Natural killer cell treated with Interleukin-12 subunit alpha and Interleukin-12 subunit beta and Interleukin-15 and Interleukin-18, amount 100 ng/mL, for 72 hours (primary cell): ENCODE measurements at regions not wholly inside any gene's neighbourhood (a gene's known extent, or its start where the extent isn't known, plus 50 kb on each side); places are given as distances from the start of the nearest gene placed in this dataset.

Experiments
- ATAC-seq, 2 donors: fragments of 150-1000 bp; cut with Tn5 transposase in 1 of 2; sonication (Bioruptor Pico), chemical (Tn5 transposase) in 1 of 2; 2 replicates each; pipeline ENCODE4 v1.10.0; 2021
- DNase-seq: peaks from one replicate; pipeline ENCODE4 v3.0.0; 2022; ENCODE audit warnings: low spot score
- H3K27ac Mint-ChIP-seq, 2 donors: 1 replicate in 1 of 2; 2 replicates in 1 of 2; pipeline ENCODE4 v1.8.0; 2022; ENCODE audit warnings: mixed read lengths in 2 of 2, mild to moderate bottlenecking in 1 of 2, moderate library complexity in 1 of 2
- H3K27me3 Mint-ChIP-seq, 2 donors: 1 replicate in 1 of 2; 2 replicates in 1 of 2; pipeline ENCODE4 v1.8.0; 2022; ENCODE audit warnings: mixed read lengths in 2 of 2
- H3K36me3 Mint-ChIP-seq: one replicate; pipeline ENCODE4 v1.8.0; 2022; ENCODE audit warnings: mixed read lengths
- H3K4me1 Mint-ChIP-seq, 2 donors: 1 replicate in 1 of 2; 2 replicates in 1 of 2; pipeline ENCODE4 v1.8.0; 2022; ENCODE audit warnings: low read depth in 2 of 2, mixed read lengths in 2 of 2, mild to moderate bottlenecking in 1 of 2
- H3K4me3 Mint-ChIP-seq: one replicate; pipeline ENCODE4 v1.8.0; 2022; ENCODE audit warnings: mixed read lengths
- H3K9me3 Mint-ChIP-seq: 2 replicates; pipeline ENCODE4 v1.8.0; 2022; ENCODE audit warnings: mixed read lengths

DNA sequence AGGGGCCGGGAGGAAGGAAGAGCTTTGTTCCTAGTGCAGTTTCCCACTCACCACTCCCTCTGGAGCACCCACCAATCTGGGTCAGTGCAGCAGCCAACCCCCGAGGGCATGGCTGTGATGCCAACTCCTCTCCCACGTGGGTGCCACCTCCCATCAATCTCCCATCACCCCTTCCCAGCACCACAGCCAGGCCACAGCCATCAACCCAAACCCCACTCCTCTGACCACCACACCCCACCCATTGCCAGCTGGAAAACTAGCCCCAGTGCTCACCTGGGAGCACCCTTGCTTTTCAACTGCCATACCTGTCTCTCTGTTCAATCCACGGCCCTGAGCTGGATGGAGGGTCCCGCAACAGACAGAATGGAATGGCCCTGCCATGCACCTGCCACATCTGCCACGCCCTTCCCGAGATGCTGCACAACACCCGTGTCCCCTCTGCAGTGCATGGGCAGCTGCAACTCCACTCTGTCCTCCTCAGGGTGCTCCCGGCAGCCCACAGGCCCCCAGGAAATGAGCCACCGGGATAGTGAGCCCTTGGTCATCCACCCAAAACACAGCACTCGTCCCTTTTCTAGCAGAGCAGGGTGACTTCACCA lies 112.4 kb upstream of the ID2 start:
- H3K27me3 Mint-ChIP-seq: no peaks in the 10 kb centered on the region
- no peaks in the 10 kb centered on the region for H3K9me3 Mint-ChIP-seq
- peaks cover 10 to 13% of the 10 kb centered on the region in 2 donors for H3K4me1 Mint-ChIP-seq
- DNase-seq (no peak), ATAC-seq (no peak)
- no peaks in the 10 kb centered on the region for H3K36me3 Mint-ChIP-seq
- H3K27ac Mint-ChIP-seq: peak overlapping the region; percentile 18 to 61
- H3K4me3 Mint-ChIP-seq: no peak overlapping the region

DNA sequence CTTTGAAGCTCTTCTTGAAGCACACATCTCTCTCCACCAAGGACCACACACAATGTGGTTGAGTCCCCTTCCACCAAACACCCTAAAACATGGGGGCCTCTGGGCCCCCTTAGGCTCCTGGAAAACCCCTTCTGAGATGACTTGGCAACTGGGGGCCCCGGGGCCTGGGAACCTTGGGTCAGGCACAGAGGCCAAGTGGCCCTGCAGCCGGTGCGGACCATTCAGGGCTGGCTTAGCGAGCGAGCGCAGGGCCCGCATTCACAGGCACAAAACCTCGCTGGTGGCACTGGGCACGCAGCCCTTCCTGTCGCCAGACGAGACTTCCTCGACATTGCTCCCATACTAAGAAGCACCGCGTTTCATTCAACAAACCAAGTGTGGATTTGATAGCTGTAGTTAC lies 111.2 kb upstream of the ID2 start:
- Mint-ChIP-seq H3K4me3 (no peak overlapping the region), H3K36me3 (no peaks in the 10 kb centered on the region), H3K4me1 (peaks cover 18 to 23% of the 10 kb centered on the region in 2 donors), H3K27me3 (no peaks in the 10 kb centered on the region), H3K27ac (peak overlapping the region; percentile 18 to 61), H3K9me3 (no peaks in the 10 kb centered on the region)
- ATAC-seq (no peak), DNase-seq (no peak)

DNA sequence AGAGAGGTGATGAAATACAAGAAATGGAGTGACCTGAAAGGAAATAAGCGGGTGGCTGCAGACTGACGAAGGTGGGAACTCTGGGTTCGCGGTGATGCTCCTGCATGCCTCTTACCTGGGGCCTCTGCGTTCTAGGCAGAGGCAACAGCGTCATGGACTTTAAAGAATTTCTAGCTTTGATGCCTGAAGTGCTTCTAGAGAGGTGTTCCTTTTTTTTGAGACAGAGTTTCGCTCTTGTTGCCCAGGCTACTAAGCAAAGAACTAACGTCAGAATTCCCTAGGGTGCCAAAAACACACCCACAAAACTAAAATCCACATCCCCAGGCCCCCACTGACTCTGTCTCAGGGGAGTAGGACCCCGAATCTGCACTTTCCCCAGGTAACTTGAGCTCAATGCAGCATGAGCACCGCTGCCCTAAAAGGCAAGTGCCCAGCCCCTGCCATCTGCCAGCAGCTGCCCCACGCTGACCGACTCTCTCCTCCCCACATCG lies 110.5 kb upstream of the ID2 start:
- no peak overlapping the region for H3K4me3 Mint-ChIP-seq
- no peak for ATAC-seq
- peaks cover 22 to 26% of the 10 kb centered on the region in 2 donors for H3K4me1 Mint-ChIP-seq
- H3K36me3 Mint-ChIP-seq: no peaks in the 10 kb centered on the region
- H3K27ac Mint-ChIP-seq: no peak overlapping the region
- no peaks in the 10 kb centered on the region for H3K27me3 Mint-ChIP-seq
- H3K9me3 Mint-ChIP-seq: no peaks in the 10 kb centered on the region
- DNase-seq: no peak

GRCh38 chr2:8571792-8572499 lies 109.9 kb upstream of the ID2 start:
- H3K4me1 Mint-ChIP-seq: peaks cover 27 to 32% of the 10 kb centered on the region in 2 donors
- no peak overlapping the region for H3K27ac Mint-ChIP-seq
- H3K36me3 Mint-ChIP-seq: no peaks in the 10 kb centered on the region
- H3K9me3 Mint-ChIP-seq: no peaks in the 10 kb centered on the region
- ATAC-seq (no peak), DNase-seq (no peak)
- no peak overlapping the region for H3K4me3 Mint-ChIP-seq
- no peaks in the 10 kb centered on the region for H3K27me3 Mint-ChIP-seq

DNA sequence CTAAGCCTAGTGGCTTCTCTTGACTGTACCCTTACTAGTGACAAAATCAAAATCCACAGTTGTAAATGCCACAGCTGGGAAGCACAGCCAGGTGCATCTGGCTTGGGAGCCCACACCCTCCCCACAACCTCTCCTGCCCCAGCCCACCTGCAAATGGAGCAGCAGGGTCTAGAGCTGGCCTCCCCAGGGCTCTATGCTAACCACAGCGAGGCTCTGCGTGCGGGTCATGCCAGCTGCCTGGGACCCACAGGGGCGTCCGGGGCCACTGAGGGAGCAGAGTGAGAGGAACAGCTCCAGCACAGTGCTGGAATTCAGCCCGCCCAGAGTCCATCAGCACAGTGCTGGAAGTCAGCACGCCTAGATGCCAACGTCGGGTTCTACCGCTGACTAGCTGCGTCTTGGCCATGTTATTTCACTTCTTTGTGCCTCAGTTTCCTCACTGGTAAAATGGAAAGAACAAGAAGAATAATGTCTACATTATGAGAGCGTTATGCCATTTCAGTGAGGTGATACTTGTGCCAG lies 109.1 kb upstream of the ID2 start:
- DNase-seq (no peak), ATAC-seq (no peak)
- Mint-ChIP-seq H3K9me3 (no peaks in the 10 kb centered on the region), H3K4me3 (no peak overlapping the region), H3K36me3 (no peaks in the 10 kb centered on the region), H3K4me1 (peaks cover 32 to 34% of the 10 kb centered on the region in 2 donors), H3K27ac (no peak overlapping the region), H3K27me3 (no peaks in the 10 kb centered on the region)

- Mint-ChIP-seq H3K4me3 (no peak overlapping the region), H3K27ac (no peak overlapping the region), H3K9me3 (no peaks in the 10 kb centered on the region), H3K36me3 (no peaks in the 10 kb centered on the region), H3K4me1 (peaks cover 32 to 34% of the 10 kb centered on the region in 2 donors), H3K27me3 (no peaks in the 10 kb centered on the region)
- no peak for DNase-seq
- ATAC-seq: no peak
These were observed 108.5 kb upstream of the ID2 start for GRCh38 chr2:8573234-8573941.

DNA sequence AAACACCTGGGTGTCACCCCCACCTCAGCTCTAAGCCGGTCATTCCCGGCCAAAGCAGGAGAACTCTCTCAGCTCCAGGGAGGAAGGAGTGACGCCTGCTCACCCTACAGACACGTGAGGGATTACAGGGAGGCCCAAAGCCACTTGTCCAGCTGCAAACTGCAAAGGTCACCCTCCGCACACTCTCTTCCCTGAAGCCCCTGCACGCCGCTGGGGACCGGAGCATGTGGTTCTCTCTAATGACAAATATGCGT lies 108.0 kb upstream of the ID2 start:
- ATAC-seq (no peak), DNase-seq (no peak)
- Mint-ChIP-seq H3K27me3 (no peaks in the 10 kb centered on the region), H3K4me1 (peaks cover 32 to 34% of the 10 kb centered on the region in 2 donors), H3K36me3 (no peaks in the 10 kb centered on the region), H3K4me3 (no peak overlapping the region), H3K9me3 (no peaks in the 10 kb centered on the region), H3K27ac (peak overlapping the region in 1 of 2 donors; percentile 23)

DNA sequence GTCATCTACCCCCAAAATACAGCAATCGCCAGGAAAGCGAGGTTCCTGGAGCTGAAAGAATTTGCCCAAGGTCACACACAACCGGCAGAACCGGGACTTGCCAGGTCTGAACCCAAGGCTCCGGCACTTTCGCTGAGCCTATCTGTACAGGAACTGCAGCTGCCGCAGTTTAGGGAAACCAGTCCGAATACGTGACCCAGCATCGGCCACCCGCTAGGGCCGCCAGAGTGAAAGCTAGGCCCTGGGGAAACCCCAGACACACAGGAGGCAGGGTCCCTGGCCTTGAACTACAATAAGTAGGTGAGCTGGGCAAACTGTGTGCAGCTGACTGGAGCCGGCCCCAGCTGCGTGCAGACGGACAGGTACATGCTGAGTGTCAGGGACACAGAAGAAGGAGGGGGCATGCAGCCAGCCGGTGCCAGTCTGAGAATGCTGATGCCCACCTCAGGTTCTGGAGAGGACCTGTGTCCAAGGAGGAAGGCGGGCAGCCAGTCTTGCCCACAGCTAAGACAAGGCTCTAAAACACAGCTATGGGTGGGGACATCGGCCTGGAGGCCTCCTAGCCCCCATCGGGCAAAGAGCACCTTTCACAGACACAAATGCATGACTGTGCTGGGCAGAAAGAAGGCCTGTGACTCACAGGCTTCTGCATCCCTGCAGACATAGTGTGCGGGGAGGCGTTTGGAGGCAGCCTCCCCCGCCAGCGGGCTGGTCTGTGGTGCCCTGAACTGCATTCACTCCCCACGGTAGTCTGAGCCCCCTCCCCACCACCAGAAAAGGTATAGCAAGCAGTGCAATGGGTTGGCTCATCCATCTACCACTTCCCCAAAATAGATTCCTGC lies 107.4 kb upstream of the ID2 start:
- DNase-seq (no peak), ATAC-seq (peak in 1 of 2 donors; percentile 34)
- Mint-ChIP-seq H3K27me3 (no peaks in the 10 kb centered on the region), H3K4me1 (peaks cover 32 to 34% of the 10 kb centered on the region in 2 donors), H3K4me3 (peak overlapping the region; percentile 77), H3K9me3 (no peaks in the 10 kb centered on the region), H3K36me3 (no peaks in the 10 kb centered on the region), H3K27ac (peak overlapping the region; percentile 23 to 58)

DNA sequence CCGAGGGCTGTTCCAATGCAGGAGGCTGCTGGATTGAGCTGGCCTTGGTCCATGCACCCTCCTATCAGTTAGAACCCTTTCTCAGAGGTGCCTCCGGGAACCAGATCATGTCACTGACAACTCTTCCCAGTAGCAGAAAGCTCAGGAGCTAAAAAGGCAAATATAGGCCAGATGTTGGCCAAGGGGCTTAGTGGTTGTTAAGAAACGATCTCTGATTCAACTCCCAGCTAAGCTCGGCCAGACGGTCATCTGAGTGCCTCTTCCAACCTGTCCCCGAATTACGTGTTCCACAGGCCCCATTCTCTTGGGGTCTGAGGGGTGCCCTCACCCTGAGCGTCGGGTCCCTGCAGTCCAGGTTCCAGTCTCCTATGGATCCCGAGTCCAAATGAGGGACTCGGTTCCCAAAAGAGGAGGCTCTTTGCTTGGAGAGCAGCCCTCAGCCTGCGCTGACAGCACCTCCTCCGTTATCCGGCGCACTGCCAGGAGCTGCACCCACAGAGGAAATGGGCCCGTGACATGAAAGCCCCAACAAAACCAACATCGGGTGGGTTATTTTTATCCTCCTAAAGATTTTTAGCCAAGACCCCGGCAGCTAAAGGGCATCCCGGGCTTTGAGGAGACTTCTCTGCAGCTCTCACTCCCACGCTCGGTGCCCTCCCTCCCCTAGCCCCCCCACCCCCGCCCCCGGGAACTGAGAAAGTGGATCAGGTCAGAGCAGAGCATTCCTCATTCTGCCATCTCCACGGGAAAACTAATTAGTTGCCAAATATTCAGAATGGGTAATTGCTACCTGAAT lies 106.6 kb upstream of the ID2 start:
- Mint-ChIP-seq H3K9me3 (no peaks in the 10 kb centered on the region), H3K4me1 (peaks cover 36 to 38% of the 10 kb centered on the region in 2 donors), H3K27me3 (no peaks in the 10 kb centered on the region), H3K4me3 (peak overlapping the region; percentile 77), H3K27ac (peak overlapping the region; percentile 23 to 58), H3K36me3 (no peaks in the 10 kb centered on the region)
- ATAC-seq (peak; percentile 61 to 66), DNase-seq (peak; percentile 76)

DNA sequence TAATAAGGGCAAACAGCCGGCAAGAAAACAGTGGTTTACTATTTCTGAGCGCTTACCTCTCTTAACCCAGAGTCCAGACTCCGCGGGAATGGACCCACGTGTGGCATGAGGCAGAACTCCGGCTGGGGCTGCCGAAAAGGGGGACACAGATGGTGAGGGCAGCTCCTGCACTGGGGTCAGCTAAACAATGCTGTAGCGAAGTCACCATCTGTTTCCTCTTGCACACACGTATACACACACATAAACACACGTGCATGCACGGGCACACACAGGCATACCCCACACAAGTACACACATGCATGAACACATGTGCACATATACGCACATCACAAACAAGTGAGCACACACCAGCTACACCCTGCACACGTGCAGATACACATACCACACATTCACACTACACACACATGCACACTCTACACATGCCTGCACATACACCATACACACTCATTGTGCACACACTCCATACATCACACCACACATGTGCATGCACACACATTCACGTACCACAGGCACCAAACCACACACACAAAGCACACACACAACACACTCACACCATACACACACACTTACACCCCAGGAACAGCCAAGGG lies 105.9 kb upstream of the ID2 start:
- Mint-ChIP-seq H3K9me3 (no peaks in the 10 kb centered on the region), H3K27ac (peak overlapping the region; percentile 10 to 81), H3K4me1 (peaks cover 38 to 40% of the 10 kb centered on the region in 2 donors), H3K36me3 (no peaks in the 10 kb centered on the region), H3K4me3 (peak overlapping the region; percentile 77), H3K27me3 (no peaks in the 10 kb centered on the region)
- DNase-seq (no peak), ATAC-seq (no peak)

GRCh38 chr2:8576525-8577167 lies 105.2 kb upstream of the ID2 start:
- Mint-ChIP-seq H3K27me3 (no peaks in the 10 kb centered on the region), H3K4me1 (peaks cover 38 to 42% of the 10 kb centered on the region in 2 donors), H3K4me3 (peak overlapping the region; percentile 77)

DNA sequence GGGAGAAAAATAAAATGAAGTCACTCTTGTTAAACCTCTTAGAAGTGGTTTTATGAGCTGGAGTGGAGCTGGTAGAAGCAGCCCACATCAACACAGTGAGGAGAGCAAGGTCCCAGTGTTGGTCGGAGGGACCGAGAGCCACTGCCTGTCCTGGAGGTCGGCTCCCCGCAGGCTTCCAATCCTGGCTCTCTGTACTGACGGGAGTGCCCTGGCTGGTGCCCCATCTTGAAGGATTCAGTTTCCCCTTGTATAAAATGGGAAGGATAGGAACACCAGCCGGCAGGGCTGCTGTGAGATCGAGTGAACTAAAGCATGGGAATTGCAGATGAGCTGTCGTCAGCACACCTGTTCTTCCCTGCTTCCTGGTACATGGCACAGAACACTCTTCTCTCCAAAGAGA lies 104.3 kb upstream of the ID2 start:
- ATAC-seq (no peak), DNase-seq (no peak)
- Mint-ChIP-seq H3K27me3 (no peaks in the 10 kb centered on the region), H3K4me1 (peaks cover 38 to 42% of the 10 kb centered on the region in 2 donors), H3K4me3 (no peak overlapping the region), H3K36me3 (no peaks in the 10 kb centered on the region), H3K9me3 (no peaks in the 10 kb centered on the region), H3K27ac (peak overlapping the region; percentile 10 to 81)

More at GRCh38 chr2:8576525-8577167, 105.2 kb upstream of the ID2 start:
- H3K9me3 Mint-ChIP-seq: no peaks in the 10 kb centered on the region
- ATAC-seq (peak; percentile 54 to 75), DNase-seq (peak; percentile 68)
- no peaks in the 10 kb centered on the region for H3K36me3 Mint-ChIP-seq
- peak overlapping the region; percentile 10 to 81 for H3K27ac Mint-ChIP-seq
